ENCODE measurements at regions not wholly inside any gene's neighbourhood (a gene's known extent, or its start where the extent isn't known, plus 50 kb on each side); places are given as distances from the start of the nearest gene placed in this dataset.

DNA sequence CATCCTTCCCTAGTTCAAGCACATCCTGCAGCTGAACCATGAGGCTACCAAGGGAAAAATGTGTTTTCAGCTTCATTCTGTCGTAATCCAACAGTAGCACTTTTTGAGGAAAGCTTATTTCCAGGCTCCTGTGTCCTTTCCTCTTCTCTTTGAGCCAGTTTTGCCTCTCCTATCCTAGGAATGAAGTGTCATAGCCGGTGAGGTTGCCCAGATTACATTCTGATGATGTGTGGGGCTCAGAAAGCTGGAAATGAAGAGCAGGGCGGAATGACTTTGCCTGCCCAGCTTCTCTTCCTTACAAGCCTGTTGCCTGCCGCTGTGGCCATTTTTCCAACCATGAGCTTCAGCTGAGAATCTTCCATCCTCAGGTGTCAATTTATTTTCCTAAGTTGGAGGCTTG, 381.8 kb downstream of the NUAK1 start:
- Histone ChIP-seq H3K4me2 (ENCODE audit: low read depth, low read length) (no peak overlapping the region), H2AFZ (ENCODE audit: low read length) (no peak overlapping the region), H3K4me3 (replicated peaks in 1 of 3; ENCODE audit: insufficient read depth in 1 of 3, low read depth in 2 of 3, low read length in 3 of 3) (no peak overlapping the region), H3K9me3 (ENCODE audit: low read length) (no peaks in the 10 kb centered on the region), H3K27me3 (ENCODE audit: control insufficient read depth in 1 of 2, insufficient read depth in 2 of 2, low read length in 2 of 2) (peaks cover 0 to 1% of the 10 kb centered on the region in 2 experiments; a peak in 1 of 5 replicates), H3K9ac (ENCODE audit: insufficient read depth, low read depth, low read length) (no peak overlapping the region), H3K4me1 (ENCODE audit: insufficient read depth, low read length) (no peaks in the 10 kb centered on the region), H3K27ac (ENCODE audit: extremely low read length, insufficient read depth, low read length) (no peak overlapping the region), H3K79me2 (ENCODE audit: insufficient read depth, low read length) (no peaks in the 10 kb centered on the region), H3K36me3 (replicated peaks in 1 of 2; ENCODE audit: control insufficient read depth in 1 of 2, insufficient read depth in 2 of 2, low read length in 2 of 2) (no peaks in the 10 kb centered on the region), H4K20me1 (ENCODE audit: insufficient read depth, low read length) (no peaks in the 10 kb centered on the region)
- ChIA-PET CTCF (ENCODE audit: low intra/inter-chr PET ratio, low total read pairs) (no interaction called here), POLR2A (no interaction called here)
- in situ Hi-C loops (cut with HindIII; ENCODE audit: extremely low pct_ligation_motif_present, low pct_unique_long_range_greater_than_20kb) (no loop called here), intact Hi-C loops (cut with micrococcal nuclease; ENCODE audit: unreplicated experiment) (no loop called here)
- no TSS peak for BruUV-seq (replicated peaks)
- no peak for FAIRE-seq
- 18% methylated on average over 4 of the region's 4 CpGs for WGBS (ENCODE audit: low lambda C conversion rate)
- TF ChIP-seq, protein P1, sequence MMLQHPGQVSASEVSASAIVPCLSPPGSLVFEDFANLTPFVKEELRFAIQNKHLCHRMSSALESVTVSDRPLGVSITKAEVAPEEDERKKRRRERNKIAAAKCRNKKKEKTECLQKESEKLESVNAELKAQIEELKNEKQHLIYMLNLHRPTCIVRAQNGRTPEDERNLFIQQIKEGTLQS (CRISPR knock-in tag; IDR thresholded peaks at IDR 0.05): no peak
- TF ChIP-seq, protein P2, sequence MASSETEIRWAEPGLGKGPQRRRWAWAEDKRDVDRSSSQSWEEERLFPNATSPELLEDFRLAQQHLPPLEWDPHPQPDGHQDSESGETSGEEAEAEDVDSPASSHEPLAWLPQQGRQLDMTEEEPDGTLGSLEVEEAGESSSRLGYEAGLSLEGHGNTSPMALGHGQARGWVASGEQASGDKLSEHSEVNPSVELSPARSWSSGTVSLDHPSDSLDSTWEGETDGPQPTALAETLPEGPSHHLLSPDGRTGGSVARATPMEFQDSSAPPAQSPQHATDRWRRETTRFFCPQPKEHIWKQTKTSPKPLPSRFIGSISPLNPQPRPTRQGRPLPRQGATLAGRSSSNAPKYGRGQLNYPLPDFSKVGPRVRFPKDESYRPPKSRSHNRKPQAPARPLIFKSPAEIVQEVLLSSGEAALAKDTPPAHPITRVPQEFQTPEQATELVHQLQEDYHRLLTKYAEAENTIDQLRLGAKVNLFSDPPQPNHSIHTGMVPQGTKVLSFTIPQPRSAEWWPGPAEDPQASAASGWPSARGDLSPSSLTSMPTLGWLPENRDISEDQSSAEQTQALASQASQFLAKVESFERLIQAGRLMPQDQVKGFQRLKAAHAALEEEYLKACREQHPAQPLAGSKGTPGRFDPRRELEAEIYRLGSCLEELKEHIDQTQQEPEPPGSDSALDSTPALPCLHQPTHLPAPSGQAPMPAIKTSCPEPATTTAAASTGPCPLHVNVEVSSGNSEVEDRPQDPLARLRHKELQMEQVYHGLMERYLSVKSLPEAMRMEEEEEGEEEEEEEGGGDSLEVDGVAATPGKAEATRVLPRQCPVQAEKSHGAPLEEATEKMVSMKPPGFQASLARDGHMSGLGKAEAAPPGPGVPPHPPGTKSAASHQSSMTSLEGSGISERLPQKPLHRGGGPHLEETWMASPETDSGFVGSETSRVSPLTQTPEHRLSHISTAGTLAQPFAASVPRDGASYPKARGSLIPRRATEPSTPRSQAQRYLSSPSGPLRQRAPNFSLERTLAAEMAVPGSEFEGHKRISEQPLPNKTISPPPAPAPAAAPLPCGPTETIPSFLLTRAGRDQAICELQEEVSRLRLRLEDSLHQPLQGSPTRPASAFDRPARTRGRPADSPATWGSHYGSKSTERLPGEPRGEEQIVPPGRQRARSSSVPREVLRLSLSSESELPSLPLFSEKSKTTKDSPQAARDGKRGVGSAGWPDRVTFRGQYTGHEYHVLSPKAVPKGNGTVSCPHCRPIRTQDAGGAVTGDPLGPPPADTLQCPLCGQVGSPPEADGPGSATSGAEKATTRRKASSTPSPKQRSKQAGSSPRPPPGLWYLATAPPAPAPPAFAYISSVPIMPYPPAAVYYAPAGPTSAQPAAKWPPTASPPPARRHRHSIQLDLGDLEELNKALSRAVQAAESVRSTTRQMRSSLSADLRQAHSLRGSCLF (CRISPR knock-in tag; IDR thresholded peaks at IDR 0.05; ENCODE audit: borderline replicate concordance): no peak
- no peak for DNase-seq (ENCODE audit: low spot score)
- ATAC-seq: no peak

DNA sequence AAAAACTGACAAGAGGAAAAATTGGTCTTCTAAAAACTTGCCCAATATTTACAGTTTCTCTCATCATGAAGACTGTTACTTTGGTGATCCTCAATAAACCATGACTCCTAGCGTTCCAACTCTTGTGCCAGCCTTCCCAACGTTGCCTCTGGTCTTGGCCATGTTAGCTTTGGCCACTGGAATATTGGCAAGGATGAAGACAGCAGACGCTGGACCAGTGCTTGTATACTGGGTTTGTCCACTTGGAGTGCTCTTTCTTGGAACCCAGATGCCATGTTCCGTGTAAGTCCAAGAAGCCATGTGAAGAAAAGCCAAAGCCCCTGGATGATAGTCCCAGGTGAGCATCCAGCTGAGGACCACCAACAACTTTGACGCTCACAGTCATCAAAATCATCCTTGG, 379.6 kb downstream of the NUAK1 start:
- Histone ChIP-seq H2AFZ (ENCODE audit: low read length) (no peak overlapping the region), H3K9me3 (ENCODE audit: low read length) (no peaks in the 10 kb centered on the region), H3K27me3 (ENCODE audit: control insufficient read depth in 1 of 2, insufficient read depth in 2 of 2, low read length in 2 of 2) (peaks cover 0 to 1% of the 10 kb centered on the region in 2 experiments; a peak in 1 of 5 replicates), H3K27ac (ENCODE audit: extremely low read length, insufficient read depth, low read length) (no peak overlapping the region), H3K79me2 (ENCODE audit: insufficient read depth, low read length) (no peaks in the 10 kb centered on the region), H3K36me3 (replicated peaks in 1 of 2; ENCODE audit: control insufficient read depth in 1 of 2, insufficient read depth in 2 of 2, low read length in 2 of 2) (no peaks in the 10 kb centered on the region), H3K9ac (ENCODE audit: insufficient read depth, low read depth, low read length) (no peak overlapping the region), H3K4me2 (ENCODE audit: low read depth, low read length) (no peak overlapping the region), H4K20me1 (ENCODE audit: insufficient read depth, low read length) (no peaks in the 10 kb centered on the region), H3K4me1 (ENCODE audit: insufficient read depth, low read length) (no peaks in the 10 kb centered on the region), H3K4me3 (replicated peaks in 1 of 3; ENCODE audit: insufficient read depth in 1 of 3, low read depth in 2 of 3, low read length in 3 of 3) (no peak overlapping the region)
- in situ Hi-C loops (cut with HindIII; ENCODE audit: extremely low pct_ligation_motif_present, low pct_unique_long_range_greater_than_20kb): no loop called here
- no TSS peak for BruUV-seq (replicated peaks)
- CTCF ChIA-PET (ENCODE audit: low intra/inter-chr PET ratio, low total read pairs): no interaction called here
- POLR2A ChIA-PET: no interaction called here
- intact Hi-C loops (cut with micrococcal nuclease; ENCODE audit: unreplicated experiment): no loop called here
- no peak for DNase-seq (ENCODE audit: low spot score)
- 23% methylated on average over 5 of the region's 5 CpGs for WGBS (ENCODE audit: low lambda C conversion rate)
- TF ChIP-seq ZNF577 (CRISPR knock-in tag; IDR thresholded peaks at IDR 0.05; ENCODE audit: borderline replicate concordance, low read depth): no peak
- no peak for TF ChIP-seq ZNF670 (CRISPR knock-in tag; IDR thresholded peaks at IDR 0.05; ENCODE audit: borderline replicate concordance)
- no peak for TF ChIP-seq SMAD1 (CRISPR knock-in tag; IDR thresholded peaks at IDR 0.05; ENCODE audit: borderline replicate concordance, low read depth)
- no peak for TF ChIP-seq NFIC (IDR thresholded peaks at IDR 0.05; ENCODE audit: low read length)
- no peak for FAIRE-seq
- ATAC-seq: no peak
